ENCODE measurements at regions not wholly inside any gene's neighbourhood (a gene's known extent, or its start where the extent isn't known, plus 50 kb on each side); places are given as distances from the start of the nearest gene placed in this dataset.
"Not testable (repeated sequence)": the region's sequence is repeated elsewhere in the genome, so short reads cannot be mapped to it uniquely, and the experiment has no call there.

DNA sequence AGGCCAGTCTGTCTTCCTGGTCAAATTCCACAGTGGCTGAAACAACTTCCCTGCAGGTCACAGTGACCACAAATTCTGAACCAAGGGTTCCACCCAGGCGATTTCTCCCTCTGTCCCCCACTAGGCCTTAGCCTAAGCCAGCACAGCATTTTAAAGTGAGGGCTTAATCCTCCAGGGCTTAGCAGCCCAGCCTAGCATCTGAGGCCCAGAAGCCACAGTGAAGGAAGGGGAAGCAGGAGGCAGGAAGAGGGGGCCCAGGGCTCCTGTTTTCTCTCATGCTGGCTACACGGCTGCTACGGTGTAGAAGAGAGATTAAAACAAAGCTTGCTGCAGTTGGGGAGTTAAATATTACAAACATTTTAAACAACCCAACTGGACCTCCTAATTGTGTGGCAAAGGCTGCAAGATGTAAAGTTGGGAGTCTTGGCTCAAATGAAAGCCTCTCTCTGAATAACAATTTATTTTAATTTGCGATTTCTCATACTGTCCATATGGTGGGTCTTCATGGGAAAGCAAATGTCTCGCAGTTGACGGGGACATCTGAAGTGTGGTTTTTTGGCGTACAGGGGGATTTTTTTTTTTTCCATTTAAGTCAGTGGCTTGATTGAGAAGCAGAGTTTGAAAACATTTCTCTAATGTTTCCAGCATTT, 170.8 kb upstream of the RAI2 start:
- TF ChIP-seq POLR2AphosphoS5 (IDR thresholded peaks at IDR 0.05; ENCODE audit: borderline replicate concordance, low read depth, low read length) (no peak), EZH2 (IDR thresholded peaks at IDR 0.05) (no peak), FOXP2 (optimal IDR thresholded peaks at IDR 0.05; ENCODE audit: control extremely low read depth, extremely low read length, insufficient read depth) (no peak)
- H3K9me3 ChIP-seq (ENCODE audit: low read depth, low read length) = no peaks in the 10 kb centered on the region
- DNase-seq (ENCODE audit: low read depth, low spot score) = no peak
- H3K4me3 ChIP-seq = no peak overlapping the region
- no peak overlapping the region for H3K9ac ChIP-seq (ENCODE audit: insufficient read length)
- H3K27ac ChIP-seq = no peak overlapping the region
- no peaks in the 10 kb centered on the region for H3K36me3 ChIP-seq (ENCODE audit: insufficient read depth, low read length)

DNA sequence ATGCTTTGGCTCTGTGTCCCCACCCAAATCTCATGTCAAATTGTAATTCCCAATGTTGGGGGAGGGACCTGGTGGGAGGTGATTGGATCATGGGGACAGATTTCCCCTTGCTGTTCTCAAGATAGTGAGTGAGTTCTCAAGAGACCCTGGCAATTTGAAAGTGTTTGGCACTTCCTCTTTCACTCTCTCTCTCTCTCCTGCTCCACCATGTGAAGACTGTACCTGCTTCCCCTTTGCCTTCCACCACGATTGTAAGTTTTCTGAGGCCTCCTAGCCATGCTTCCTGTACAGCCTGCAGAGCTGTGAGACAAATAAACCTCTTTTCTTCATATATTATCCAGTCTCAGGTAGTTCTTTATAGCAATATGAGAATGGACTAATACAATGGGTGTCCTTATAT, 169.6 kb upstream of the RAI2 start:
- not testable (repeated sequence) for DNase-seq (ENCODE audit: low read depth, low spot score); H3K9me3 ChIP-seq (ENCODE audit: low read depth, low read length); H3K27ac ChIP-seq; H3K9ac ChIP-seq (ENCODE audit: insufficient read length); H3K36me3 ChIP-seq (ENCODE audit: insufficient read depth, low read length); H3K4me3 ChIP-seq

DNA sequence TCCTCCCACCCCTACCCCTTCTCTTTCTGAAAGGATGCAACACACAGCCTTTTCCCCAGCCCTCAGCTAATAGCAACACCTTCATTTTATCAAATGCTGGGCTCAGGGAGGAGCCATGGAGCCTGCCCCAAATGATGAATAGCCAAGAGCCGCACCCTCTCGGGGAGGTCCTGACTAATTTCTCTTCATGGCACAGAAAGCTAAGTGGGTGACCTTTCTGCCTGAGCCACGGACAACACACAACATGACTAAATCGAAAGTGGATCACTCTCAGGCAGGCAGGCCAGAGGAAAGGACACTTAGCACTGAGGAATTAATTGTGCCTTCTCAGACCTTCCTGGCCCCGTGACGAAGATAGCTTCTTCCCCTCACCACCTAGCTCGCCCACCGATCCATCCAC, 165.1 kb upstream of the RAI2 start:
- H3K9ac ChIP-seq (ENCODE audit: insufficient read length) = no peak overlapping the region
- H3K36me3 ChIP-seq (ENCODE audit: insufficient read depth, low read length) = no peaks in the 10 kb centered on the region
- H3K4me3 ChIP-seq = no peak overlapping the region
- no peak overlapping the region for H3K27ac ChIP-seq
- H3K9me3 ChIP-seq (ENCODE audit: low read depth, low read length) = no peaks in the 10 kb centered on the region
- no peak for DNase-seq (ENCODE audit: low read depth, low spot score)
- TF ChIP-seq POLR2AphosphoS5 (IDR thresholded peaks at IDR 0.05; ENCODE audit: borderline replicate concordance, low read depth, low read length) = no peak
- TF ChIP-seq FOXP2 (optimal IDR thresholded peaks at IDR 0.05; ENCODE audit: control extremely low read depth, extremely low read length, insufficient read depth) = no peak
- TF ChIP-seq EZH2 (IDR thresholded peaks at IDR 0.05) = no peak

DNA sequence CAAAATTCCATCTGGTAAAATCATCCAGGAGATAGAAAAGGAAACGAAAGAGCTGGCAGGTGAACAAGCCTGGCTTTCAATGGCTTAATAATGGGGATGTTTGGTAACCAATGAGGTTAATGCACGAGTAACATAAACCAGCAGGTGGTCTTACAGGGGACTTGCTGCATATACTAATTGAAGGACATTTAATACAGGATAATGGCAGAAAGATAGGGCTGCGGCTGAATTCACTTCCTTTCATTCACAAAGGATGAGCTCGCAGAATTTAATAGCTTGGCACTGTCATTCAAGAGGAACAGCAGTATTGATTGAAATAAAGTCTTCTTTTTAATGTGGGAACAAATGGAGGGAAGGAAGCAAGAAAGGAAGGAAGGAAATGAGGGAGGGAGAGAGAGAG, 156.3 kb upstream of the RAI2 start:
- H3K9me3 ChIP-seq (ENCODE audit: low read depth, low read length) = no peaks in the 10 kb centered on the region
- TF ChIP-seq FOXP2 (optimal IDR thresholded peaks at IDR 0.05; ENCODE audit: control extremely low read depth, extremely low read length, insufficient read depth) (no peak), EZH2 (IDR thresholded peaks at IDR 0.05) (no peak), POLR2AphosphoS5 (IDR thresholded peaks at IDR 0.05; ENCODE audit: borderline replicate concordance, low read depth, low read length) (no peak)
- H3K4me3 ChIP-seq = no peak overlapping the region
- DNase-seq (ENCODE audit: low read depth, low spot score) = no peak
- no peaks in the 10 kb centered on the region for H3K36me3 ChIP-seq (ENCODE audit: insufficient read depth, low read length)
- H3K9ac ChIP-seq (ENCODE audit: insufficient read length) = no peak overlapping the region
- H3K27ac ChIP-seq = no peak overlapping the region

DNA sequence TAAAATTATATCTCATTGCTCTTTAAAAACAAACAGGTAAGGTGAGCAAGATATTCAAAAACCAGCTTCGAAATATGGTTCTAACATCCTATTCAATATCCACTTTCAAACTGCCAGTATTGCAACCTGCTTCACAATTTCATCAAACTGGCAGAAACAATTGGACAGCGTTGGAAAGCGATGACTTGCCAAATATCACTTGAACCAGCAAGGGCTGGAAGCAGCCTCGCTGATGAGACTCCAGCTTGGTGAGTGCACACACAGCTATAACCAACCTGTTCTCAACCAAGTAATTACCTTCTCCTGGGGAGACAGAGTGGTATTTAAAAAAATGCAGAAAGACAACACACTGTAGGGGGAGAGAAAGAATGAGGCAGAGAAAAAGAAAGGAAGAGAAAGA, 155.8 kb upstream of the RAI2 start:
- DNase-seq (ENCODE audit: low read depth, low spot score) = no peak
- Histone ChIP-seq H3K9ac (ENCODE audit: insufficient read length) (no peak overlapping the region), H3K9me3 (ENCODE audit: low read depth, low read length) (no peaks in the 10 kb centered on the region), H3K36me3 (ENCODE audit: insufficient read depth, low read length) (no peaks in the 10 kb centered on the region), H3K27ac (no peak overlapping the region), H3K4me3 (no peak overlapping the region)
- TF ChIP-seq POLR2AphosphoS5 (IDR thresholded peaks at IDR 0.05; ENCODE audit: borderline replicate concordance, low read depth, low read length) = no peak
- TF ChIP-seq FOXP2 (optimal IDR thresholded peaks at IDR 0.05; ENCODE audit: control extremely low read depth, extremely low read length, insufficient read depth) = no peak
- no peak for TF ChIP-seq EZH2 (IDR thresholded peaks at IDR 0.05)

DNA sequence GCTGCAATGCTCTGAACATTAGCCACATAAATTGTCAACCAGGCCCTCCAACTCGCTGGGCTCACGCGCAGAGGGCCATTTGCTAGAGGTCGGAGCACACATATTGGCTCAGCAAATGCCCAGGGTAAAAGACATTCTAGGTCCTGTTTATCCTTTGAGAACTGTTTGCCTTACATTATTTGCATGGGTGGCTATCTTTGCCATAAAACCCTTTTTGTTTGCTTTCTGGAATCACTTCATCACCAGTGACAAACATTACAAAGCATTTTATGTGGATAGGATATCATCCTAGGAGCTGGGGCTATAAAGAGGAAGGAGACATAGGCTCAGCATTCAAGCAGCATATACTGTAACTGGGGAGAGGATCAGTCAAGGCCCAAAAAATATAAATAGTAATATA, 149.2 kb upstream of the RAI2 start:
- H3K27ac ChIP-seq = no peak overlapping the region
- H3K9me3 ChIP-seq (ENCODE audit: low read depth, low read length) = no peaks in the 10 kb centered on the region
- no peak for TF ChIP-seq POLR2AphosphoS5 (IDR thresholded peaks at IDR 0.05; ENCODE audit: borderline replicate concordance, low read depth, low read length)
- no peak for TF ChIP-seq EZH2 (IDR thresholded peaks at IDR 0.05)
- H3K9ac ChIP-seq (ENCODE audit: insufficient read length) = no peak overlapping the region
- H3K36me3 ChIP-seq (ENCODE audit: insufficient read depth, low read length) = no peaks in the 10 kb centered on the region
- no peak for DNase-seq (ENCODE audit: low read depth, low spot score)
- no peak overlapping the region for H3K4me3 ChIP-seq

DNA sequence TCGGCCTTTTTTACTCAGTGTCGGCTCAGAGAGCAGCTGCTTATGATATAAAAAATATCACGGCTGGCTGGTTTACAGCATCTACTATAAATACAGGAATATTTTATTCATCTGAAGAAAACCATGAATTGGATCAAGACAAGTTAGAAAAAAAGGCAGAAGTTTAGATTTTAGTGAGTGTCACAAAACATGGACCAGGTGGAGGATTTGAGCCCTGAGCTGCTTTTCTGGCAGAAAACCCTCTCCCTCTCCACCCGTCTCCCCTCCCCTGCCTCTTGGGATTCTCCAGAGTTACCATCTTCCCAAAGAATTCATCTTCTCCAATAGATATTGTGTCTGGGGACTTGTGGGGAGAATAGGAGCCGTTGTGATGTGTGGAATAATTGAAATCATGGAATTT, 142.8 kb upstream of the RAI2 start:
- H3K9ac ChIP-seq (ENCODE audit: insufficient read length) = no peak overlapping the region
- no peaks in the 10 kb centered on the region for H3K36me3 ChIP-seq (ENCODE audit: insufficient read depth, low read length)
- no peak for TF ChIP-seq POLR2AphosphoS5 (IDR thresholded peaks at IDR 0.05; ENCODE audit: borderline replicate concordance, low read depth, low read length)
- TF ChIP-seq EZH2 (IDR thresholded peaks at IDR 0.05) = no peak
- TF ChIP-seq FOXP2 (optimal IDR thresholded peaks at IDR 0.05; ENCODE audit: control extremely low read depth, extremely low read length, insufficient read depth) = no peak
- H3K9me3 ChIP-seq (ENCODE audit: low read depth, low read length) = no peaks in the 10 kb centered on the region
- no peak overlapping the region for H3K4me3 ChIP-seq
- DNase-seq (ENCODE audit: low read depth, low spot score) = no peak
- no peak overlapping the region for H3K27ac ChIP-seq

DNA sequence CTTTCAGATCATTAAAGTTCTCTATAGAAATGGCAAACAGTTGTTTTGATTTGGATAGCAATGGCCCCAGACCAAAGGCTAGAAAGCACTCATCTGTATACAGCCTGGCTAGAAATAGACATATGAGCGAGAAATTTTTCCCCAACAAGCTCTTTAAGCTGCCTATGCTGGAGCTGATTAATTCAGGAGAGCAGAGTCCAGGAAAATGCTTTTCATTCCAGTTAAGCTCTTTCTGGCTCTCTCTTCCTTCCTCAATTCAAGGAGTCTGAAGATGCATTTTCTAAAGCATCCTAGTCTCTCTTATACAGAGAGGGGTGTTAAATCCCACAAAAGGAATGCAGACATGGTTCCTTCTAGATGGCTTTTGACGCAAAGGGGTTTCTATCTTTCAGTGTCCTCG, 141.7 kb upstream of the RAI2 start:
- Histone ChIP-seq H3K4me3 (no peak overlapping the region), H3K36me3 (ENCODE audit: insufficient read depth, low read length) (no peaks in the 10 kb centered on the region), H3K9me3 (ENCODE audit: low read depth, low read length) (no peaks in the 10 kb centered on the region), H3K27ac (no peak overlapping the region), H3K9ac (ENCODE audit: insufficient read length) (no peak overlapping the region)
- TF ChIP-seq FOXP2 (optimal IDR thresholded peaks at IDR 0.05; ENCODE audit: control extremely low read depth, extremely low read length, insufficient read depth) (no peak), EZH2 (IDR thresholded peaks at IDR 0.05) (no peak), POLR2AphosphoS5 (IDR thresholded peaks at IDR 0.05; ENCODE audit: borderline replicate concordance, low read depth, low read length) (no peak)
- DNase-seq (ENCODE audit: low read depth, low spot score) = no peak

DNA sequence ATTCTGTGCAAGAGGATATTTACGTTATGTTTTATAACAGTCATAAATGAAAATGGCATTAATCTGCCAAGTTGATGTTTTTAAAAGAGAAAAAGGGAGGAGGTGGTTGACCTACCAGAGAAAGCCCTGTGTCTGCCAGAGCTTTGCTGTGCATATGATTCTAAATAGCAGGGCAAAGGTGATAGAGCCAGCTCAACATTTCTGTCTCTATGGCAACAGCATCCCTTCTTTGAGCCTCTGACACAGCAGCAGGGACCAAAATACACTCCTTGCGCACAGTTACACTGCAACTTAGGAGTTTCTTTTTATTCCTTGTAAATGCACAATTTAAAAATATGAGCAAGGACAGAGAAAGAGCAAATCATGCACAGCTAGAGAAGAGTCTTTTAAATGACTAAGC, 133.3 kb upstream of the RAI2 start:
- H3K27ac ChIP-seq = no peak overlapping the region
- no peak overlapping the region for H3K9ac ChIP-seq (ENCODE audit: insufficient read length)
- no peak for DNase-seq (ENCODE audit: low read depth, low spot score)
- H3K9me3 ChIP-seq (ENCODE audit: low read depth, low read length) = no peaks in the 10 kb centered on the region
- no peak overlapping the region for H3K4me3 ChIP-seq
- no peaks in the 10 kb centered on the region for H3K36me3 ChIP-seq (ENCODE audit: insufficient read depth, low read length)
- TF ChIP-seq FOXP2 (optimal IDR thresholded peaks at IDR 0.05; ENCODE audit: control extremely low read depth, extremely low read length, insufficient read depth) (no peak), EZH2 (IDR thresholded peaks at IDR 0.05) (no peak), POLR2AphosphoS5 (IDR thresholded peaks at IDR 0.05; ENCODE audit: borderline replicate concordance, low read depth, low read length) (no peak)
